HL-60 (cell line): ENCODE measurements at regions not wholly inside any gene's neighbourhood (a gene's known extent, or its start where the extent isn't known, plus 50 kb on each side); places are given as distances from the start of the nearest gene placed in this dataset.

Experiments used
- DNase-seq, 2 experiments: peaks; one replicate each; pipeline ENCODE4 v3.0.0-alpha.2; 2010 to 2020; ENCODE audit warnings: low read depth in 1 of 2, low spot score in 1 of 2
- H3K27ac ChIP-seq: fragments of 250-450 bp; sonication (Bioruptor Pico); replicated peaks from 2 replicates; pipeline ENCODE4 v1.5.1; 2020; ENCODE audit warnings: mild to moderate bottlenecking, moderate library complexity
- H3K27me3 ChIP-seq: fragments of 250-450 bp; sonication (Bioruptor Pico); 2 replicates; pipeline ENCODE4 v1.5.1; 2021; ENCODE audit warnings: mild to moderate bottlenecking, moderate library complexity; ENCODE audit not compliant: insufficient read depth, poor library complexity, severe bottlenecking
- H3K4me3 ChIP-seq: replicated peaks from 2 replicates; pipeline ENCODE4 v1.5.1; 2011; ENCODE audit warnings: mild to moderate bottlenecking, control low read depth, low read length; ENCODE audit not compliant: insufficient read depth
- GABPA ChIP-seq: IDR thresholded peaks from 2 replicates; pipeline ENCODE4 v1.6.1; 2012; ENCODE audit warnings: low read depth
- POLR2AphosphoS5 ChIP-seq: IDR thresholded peaks from 2 replicates; pipeline ENCODE4 v1.6.1; 2012; ENCODE audit warnings: low read depth
- SPI1 ChIP-seq: IDR thresholded peaks from 2 replicates; pipeline ENCODE4 v1.6.1; 2012; ENCODE audit warnings: low read depth, mild to moderate bottlenecking, borderline replicate concordance
- TF ChIP-seq, protein P1 (sequence below): IDR thresholded peaks from 2 replicates; pipeline ENCODE4 v1.6.1; 2012; ENCODE audit warnings: low read depth; ENCODE audit not compliant: insufficient replicate concordance
- TF ChIP-seq, protein P2 (sequence below): IDR thresholded peaks from one replicate; pipeline ENCODE4 v1.5.1; 2011; ENCODE audit warnings: low read length, control low read depth, inconsistent platforms; ENCODE audit not compliant: insufficient read depth

GRCh38 chr6:140427842-140428241 is 1053.4 kb upstream of the CITED2 start:
- Histone ChIP-seq H3K4me3 (no peak overlapping the region), H3K27ac (no peak overlapping the region), H3K27me3 (no peaks in the 10 kb centered on the region)
- DNase-seq: peak in 1 of 2 experiments; percentile 18
- TF ChIP-seq, protein P1, sequence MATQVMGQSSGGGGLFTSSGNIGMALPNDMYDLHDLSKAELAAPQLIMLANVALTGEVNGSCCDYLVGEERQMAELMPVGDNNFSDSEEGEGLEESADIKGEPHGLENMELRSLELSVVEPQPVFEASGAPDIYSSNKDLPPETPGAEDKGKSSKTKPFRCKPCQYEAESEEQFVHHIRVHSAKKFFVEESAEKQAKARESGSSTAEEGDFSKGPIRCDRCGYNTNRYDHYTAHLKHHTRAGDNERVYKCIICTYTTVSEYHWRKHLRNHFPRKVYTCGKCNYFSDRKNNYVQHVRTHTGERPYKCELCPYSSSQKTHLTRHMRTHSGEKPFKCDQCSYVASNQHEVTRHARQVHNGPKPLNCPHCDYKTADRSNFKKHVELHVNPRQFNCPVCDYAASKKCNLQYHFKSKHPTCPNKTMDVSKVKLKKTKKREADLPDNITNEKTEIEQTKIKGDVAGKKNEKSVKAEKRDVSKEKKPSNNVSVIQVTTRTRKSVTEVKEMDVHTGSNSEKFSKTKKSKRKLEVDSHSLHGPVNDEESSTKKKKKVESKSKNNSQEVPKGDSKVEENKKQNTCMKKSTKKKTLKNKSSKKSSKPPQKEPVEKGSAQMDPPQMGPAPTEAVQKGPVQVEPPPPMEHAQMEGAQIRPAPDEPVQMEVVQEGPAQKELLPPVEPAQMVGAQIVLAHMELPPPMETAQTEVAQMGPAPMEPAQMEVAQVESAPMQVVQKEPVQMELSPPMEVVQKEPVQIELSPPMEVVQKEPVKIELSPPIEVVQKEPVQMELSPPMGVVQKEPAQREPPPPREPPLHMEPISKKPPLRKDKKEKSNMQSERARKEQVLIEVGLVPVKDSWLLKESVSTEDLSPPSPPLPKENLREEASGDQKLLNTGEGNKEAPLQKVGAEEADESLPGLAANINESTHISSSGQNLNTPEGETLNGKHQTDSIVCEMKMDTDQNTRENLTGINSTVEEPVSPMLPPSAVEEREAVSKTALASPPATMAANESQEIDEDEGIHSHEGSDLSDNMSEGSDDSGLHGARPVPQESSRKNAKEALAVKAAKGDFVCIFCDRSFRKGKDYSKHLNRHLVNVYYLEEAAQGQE: no peak
- TF ChIP-seq SPI1 (no peak), POLR2AphosphoS5 (no peak), GABPA (no peak)
- TF ChIP-seq, protein P2, sequence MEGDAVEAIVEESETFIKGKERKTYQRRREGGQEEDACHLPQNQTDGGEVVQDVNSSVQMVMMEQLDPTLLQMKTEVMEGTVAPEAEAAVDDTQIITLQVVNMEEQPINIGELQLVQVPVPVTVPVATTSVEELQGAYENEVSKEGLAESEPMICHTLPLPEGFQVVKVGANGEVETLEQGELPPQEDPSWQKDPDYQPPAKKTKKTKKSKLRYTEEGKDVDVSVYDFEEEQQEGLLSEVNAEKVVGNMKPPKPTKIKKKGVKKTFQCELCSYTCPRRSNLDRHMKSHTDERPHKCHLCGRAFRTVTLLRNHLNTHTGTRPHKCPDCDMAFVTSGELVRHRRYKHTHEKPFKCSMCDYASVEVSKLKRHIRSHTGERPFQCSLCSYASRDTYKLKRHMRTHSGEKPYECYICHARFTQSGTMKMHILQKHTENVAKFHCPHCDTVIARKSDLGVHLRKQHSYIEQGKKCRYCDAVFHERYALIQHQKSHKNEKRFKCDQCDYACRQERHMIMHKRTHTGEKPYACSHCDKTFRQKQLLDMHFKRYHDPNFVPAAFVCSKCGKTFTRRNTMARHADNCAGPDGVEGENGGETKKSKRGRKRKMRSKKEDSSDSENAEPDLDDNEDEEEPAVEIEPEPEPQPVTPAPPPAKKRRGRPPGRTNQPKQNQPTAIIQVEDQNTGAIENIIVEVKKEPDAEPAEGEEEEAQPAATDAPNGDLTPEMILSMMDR: no peak

GRCh38 chr6:140414966-140415620 is 1040.6 kb upstream of the CITED2 start:
- DNase-seq: no peak
- TF ChIP-seq, protein P2: no peak
- no peak for TF ChIP-seq GABPA
- no peak overlapping the region for H3K27ac ChIP-seq
- no peaks in the 10 kb centered on the region for H3K27me3 ChIP-seq
- H3K4me3 ChIP-seq: no peak overlapping the region

- TF ChIP-seq, protein P1: no peak
- TF ChIP-seq SPI1: peak; percentile 25; the same call in 1 of the 2 replicates
- DNase-seq: no peak
- H3K27me3 ChIP-seq: no peaks in the 10 kb centered on the region
- no peak overlapping the region for H3K27ac ChIP-seq
- no peak overlapping the region for H3K4me3 ChIP-seq
Observed at GRCh38 chr6:140403020-140403419, 1028.6 kb upstream of the CITED2 start.

DNA sequence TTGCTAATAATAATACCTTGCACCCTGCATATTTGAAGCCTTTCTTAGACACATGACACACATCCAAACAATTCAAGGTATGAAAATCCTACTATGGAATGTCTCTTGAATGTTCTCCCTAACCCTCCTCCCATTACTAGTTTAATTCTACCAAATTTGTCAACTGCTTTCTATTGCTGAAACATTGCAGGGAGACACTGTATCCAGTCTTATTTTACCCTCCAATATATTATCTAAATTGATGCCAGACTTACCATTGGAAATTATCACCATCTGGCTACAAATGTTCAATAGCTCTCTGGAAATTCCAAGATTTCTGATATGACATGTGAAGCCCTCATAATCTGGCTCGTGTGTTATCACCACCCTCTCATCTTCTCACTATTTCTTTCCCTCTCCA is 1027.3 kb upstream of the CITED2 start:
- TF ChIP-seq GABPA: no peak
- TF ChIP-seq, protein P2: no peak
- no peak for TF ChIP-seq POLR2AphosphoS5
- TF ChIP-seq SPI1: no peak
- TF ChIP-seq, protein P1: no peak
- DNase-seq: no peak
- Histone ChIP-seq H3K4me3 (no peak overlapping the region), H3K27ac (no peak overlapping the region), H3K27me3 (no peaks in the 10 kb centered on the region)
